Peyer's patch (tissue), 4 donors: ENCODE measurements at regions not wholly inside any gene's neighbourhood (a gene's known extent, or its start where the extent isn't known, plus 50 kb on each side); places are given as distances from the start of the nearest gene placed in this dataset.

Experiments
- CTCF ChIP-seq, 6 experiments: fragments of 450-650 bp in 4 of 6; fragments of 200-600 bp in 2 of 6; sonication (generic) in 1 of 6; IDR thresholded peaks; one replicate each; pipeline ENCODE4 v1.5.1; 2017 to 2019; ENCODE audit warnings: antibody characterized with exemption in 6 of 6, mild to moderate bottlenecking in 3 of 6, moderate library complexity in 1 of 6
- POLR2A ChIP-seq, 2 donors: fragments of 450-650 bp; IDR thresholded peaks; one replicate each; pipeline ENCODE4 v1.5.1; 2017; ENCODE audit warnings: antibody characterized with exemption in 2 of 2, mild to moderate bottlenecking in 2 of 2, moderate library complexity in 2 of 2

- TF ChIP-seq CTCF (IDR thresholded peaks at IDR 0.05) (no peak), POLR2A (IDR thresholded peaks at IDR 0.05) (no peak)
Measured at GRCh38 chr6:104381907-104382306, 477.8 kb downstream of the HACE1 start.
